ENCODE measurements at regions not wholly inside any gene's neighbourhood (a gene's known extent, or its start where the extent isn't known, plus 50 kb on each side); places are given as distances from the start of the nearest gene placed in this dataset.

- Histone ChIP-seq H3K27me3 (ENCODE audit: insufficient read depth, low read length) (no peaks in the 10 kb centered on the region), H3K4me2 (ENCODE audit: insufficient read depth, low read length) (no peak overlapping the region), H3K4me1 (ENCODE audit: insufficient read depth, low read length) (no peaks in the 10 kb centered on the region), H3K36me3 (ENCODE audit: insufficient read depth, low read length) (no peaks in the 10 kb centered on the region), H3K27ac (ENCODE audit: low read depth, low read length) (no peak overlapping the region), H3K79me2 (ENCODE audit: insufficient read depth, low read length) (no peaks in the 10 kb centered on the region), H3K9me3 (ENCODE audit: low read depth, low read length) (no peaks in the 10 kb centered on the region), H4K20me1 (ENCODE audit: insufficient read depth, low read length) (no peaks in the 10 kb centered on the region), H3K4me3 (ENCODE audit: insufficient read depth, low read length) (no peak overlapping the region), H2AFZ (ENCODE audit: low read length) (no peak overlapping the region)
- TF ChIP-seq CTCF (IDR thresholded peaks at IDR 0.05; ENCODE audit: extremely low read depth, low read depth, low read length): no peak
- DNase-seq (ENCODE audit: insufficient read length, low spot score, missing footprints): no peak
Measured at GRCh38 chr3:159348431-159348830, 546.6 kb downstream of the MFSD1 start.

GRCh38 chr3:159356606-159357005 is 554.8 kb downstream of the MFSD1 start:
- no peaks in the 10 kb centered on the region for H3K79me2 ChIP-seq (ENCODE audit: insufficient read depth, low read length)
- H3K27ac ChIP-seq (ENCODE audit: low read depth, low read length): no peak overlapping the region
- H3K4me3 ChIP-seq (ENCODE audit: insufficient read depth, low read length): no peak overlapping the region
- TF ChIP-seq CTCF (IDR thresholded peaks at IDR 0.05; ENCODE audit: extremely low read depth, low read depth, low read length): no peak
- no peaks in the 10 kb centered on the region for H3K9me3 ChIP-seq (ENCODE audit: low read depth, low read length)
- DNase-seq (ENCODE audit: insufficient read length, low spot score, missing footprints): no peak
- H3K36me3 ChIP-seq (ENCODE audit: insufficient read depth, low read length): no peaks in the 10 kb centered on the region
- no peaks in the 10 kb centered on the region for H3K27me3 ChIP-seq (ENCODE audit: insufficient read depth, low read length)
- H2AFZ ChIP-seq (ENCODE audit: low read length): no peak overlapping the region
- H3K4me1 ChIP-seq (ENCODE audit: insufficient read depth, low read length): no peaks in the 10 kb centered on the region
- no peak overlapping the region for H3K4me2 ChIP-seq (ENCODE audit: insufficient read depth, low read length)
- H4K20me1 ChIP-seq (ENCODE audit: insufficient read depth, low read length): no peaks in the 10 kb centered on the region

DNA sequence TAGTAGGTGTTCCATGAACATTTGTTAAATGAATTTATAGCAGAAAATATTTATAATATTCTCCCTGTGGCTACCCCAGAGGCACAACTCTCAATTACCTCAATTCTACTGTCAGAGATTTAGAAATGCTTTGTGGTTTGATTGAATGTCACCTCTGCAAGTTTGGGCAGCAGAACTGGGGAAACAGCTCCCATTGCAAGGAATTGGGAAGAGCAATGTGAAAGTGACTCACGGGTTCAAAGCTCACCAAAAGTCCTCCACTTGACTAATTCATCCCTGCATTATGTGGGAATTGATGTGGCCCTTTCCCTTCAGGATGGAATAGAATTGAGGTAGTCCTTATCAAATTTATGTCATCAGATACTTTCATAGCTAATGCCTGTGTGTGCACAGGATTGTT is 562.7 kb downstream of the MFSD1 start:
- no peaks in the 10 kb centered on the region for H3K79me2 ChIP-seq (ENCODE audit: insufficient read depth, low read length)
- no peaks in the 10 kb centered on the region for H3K36me3 ChIP-seq (ENCODE audit: insufficient read depth, low read length)
- H4K20me1 ChIP-seq (ENCODE audit: insufficient read depth, low read length): no peaks in the 10 kb centered on the region
- TF ChIP-seq CTCF (IDR thresholded peaks at IDR 0.05; ENCODE audit: extremely low read depth, low read depth, low read length): no peak
- H3K4me1 ChIP-seq (ENCODE audit: insufficient read depth, low read length): no peaks in the 10 kb centered on the region
- no peaks in the 10 kb centered on the region for H3K9me3 ChIP-seq (ENCODE audit: low read depth, low read length)
- no peak overlapping the region for H3K4me3 ChIP-seq (ENCODE audit: insufficient read depth, low read length)
- no peak for DNase-seq (ENCODE audit: insufficient read length, low spot score, missing footprints)
- no peak overlapping the region for H2AFZ ChIP-seq (ENCODE audit: low read length)
- no peak overlapping the region for H3K27ac ChIP-seq (ENCODE audit: low read depth, low read length)
- H3K4me2 ChIP-seq (ENCODE audit: insufficient read depth, low read length): no peak overlapping the region
- H3K27me3 ChIP-seq (ENCODE audit: insufficient read depth, low read length): peaks cover 3% of the 10 kb centered on the region

DNA sequence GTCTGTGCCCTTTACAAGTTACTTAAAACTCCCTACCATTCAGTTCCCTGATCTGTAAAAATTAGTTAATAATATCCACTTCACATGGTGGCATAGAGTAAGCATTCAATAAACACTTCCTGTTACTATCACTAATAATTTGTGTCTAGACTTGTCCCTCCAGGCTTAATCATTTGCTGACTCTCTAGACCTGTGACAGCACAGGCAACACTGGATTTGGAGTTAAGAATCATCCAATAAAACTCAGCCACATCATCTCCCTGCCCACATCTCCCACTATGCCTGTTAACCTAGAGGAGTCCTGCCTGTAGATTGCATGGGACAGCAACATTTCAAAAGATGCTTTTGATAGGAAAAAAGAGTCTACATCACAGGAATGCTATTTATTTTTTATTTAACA is 564.6 kb downstream of the MFSD1 start:
- no peak overlapping the region for H3K4me2 ChIP-seq (ENCODE audit: insufficient read depth, low read length)
- peaks cover 3% of the 10 kb centered on the region for H3K27me3 ChIP-seq (ENCODE audit: insufficient read depth, low read length)
- TF ChIP-seq CTCF (IDR thresholded peaks at IDR 0.05; ENCODE audit: extremely low read depth, low read depth, low read length): no peak
- H3K27ac ChIP-seq (ENCODE audit: low read depth, low read length): no peak overlapping the region
- H4K20me1 ChIP-seq (ENCODE audit: insufficient read depth, low read length): no peaks in the 10 kb centered on the region
- H3K4me3 ChIP-seq (ENCODE audit: insufficient read depth, low read length): no peak overlapping the region
- H3K79me2 ChIP-seq (ENCODE audit: insufficient read depth, low read length): no peaks in the 10 kb centered on the region
- DNase-seq (ENCODE audit: insufficient read length, low spot score, missing footprints): no peak
- H3K9me3 ChIP-seq (ENCODE audit: low read depth, low read length): no peaks in the 10 kb centered on the region
- no peaks in the 10 kb centered on the region for H3K36me3 ChIP-seq (ENCODE audit: insufficient read depth, low read length)
- H3K4me1 ChIP-seq (ENCODE audit: insufficient read depth, low read length): no peaks in the 10 kb centered on the region
- H2AFZ ChIP-seq (ENCODE audit: low read length): no peak overlapping the region

Measured in osteoblast (primary cell).